ENCODE measurements at regions not wholly inside any gene's neighbourhood (a gene's known extent, or its start where the extent isn't known, plus 50 kb on each side); places are given as distances from the start of the nearest gene placed in this dataset.

- TF ChIP-seq POLR2A (IDR thresholded peaks at IDR 0.05; ENCODE audit: low read depth, low read length) (no peak), POLR2AphosphoS5 (IDR thresholded peaks at IDR 0.05; ENCODE audit: low read depth, low read length) (no peak), TAF1 (IDR thresholded peaks at IDR 0.05; ENCODE audit: low read depth, low read length) (no peak)
These were observed 66.8 kb upstream of the KBTBD8 start for GRCh38 chr3:66931291-66931690.
